Panc1 (cell line): ENCODE measurements at regions not wholly inside any gene's neighbourhood (a gene's known extent, or its start where the extent isn't known, plus 50 kb on each side); places are given as distances from the start of the nearest gene placed in this dataset.

Experiments used
- POLR2AphosphoS5 ChIP-seq: IDR thresholded peaks from 2 replicates; pipeline ENCODE4 v1.6.1; 2012; ENCODE audit warnings: mild to moderate bottlenecking, low read depth, low read length, moderate library complexity
- SIN3A ChIP-seq: IDR thresholded peaks from 2 replicates; pipeline ENCODE4 v1.6.1; 2012; ENCODE audit warnings: low read depth, mild to moderate bottlenecking, low read length, moderate library complexity, borderline replicate concordance; ENCODE audit not compliant: insufficient read depth
- TF ChIP-seq, protein P1 (sequence below), 2 experiments: IDR thresholded peaks; 2 replicates each; pipeline ENCODE4 v1.6.1; 2011 to 2012; ENCODE audit warnings: low read depth in 2 of 2, control low read depth in 1 of 2, low read length in 1 of 2, mild to moderate bottlenecking in 1 of 2, moderate library complexity in 1 of 2; ENCODE audit not compliant: insufficient read depth in 1 of 2
- TF ChIP-seq, protein P2 (sequence below): fragments of 450-650 bp; IDR thresholded peaks from 2 replicates; pipeline ENCODE4 v1.5.1; 2017; ENCODE audit warnings: mild to moderate bottlenecking

DNA sequence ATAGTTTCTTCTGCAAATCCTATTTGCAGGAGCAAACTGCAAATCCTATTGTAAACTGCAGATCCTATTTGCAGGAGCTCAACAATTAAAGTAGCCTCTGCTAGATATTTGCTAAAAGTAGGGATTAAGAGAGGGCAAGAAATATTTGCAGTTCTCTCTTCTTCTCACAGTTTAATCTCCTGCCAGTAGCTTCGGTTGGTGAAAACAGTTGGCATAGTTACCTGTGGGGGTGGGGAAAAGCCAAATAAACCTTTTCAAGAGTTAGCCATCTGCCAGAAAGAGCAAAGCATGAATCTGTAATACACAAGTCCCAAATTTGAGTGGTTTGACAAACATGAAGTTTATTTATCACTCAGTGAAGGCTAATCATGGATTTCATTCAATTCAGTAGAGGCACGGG, 942.5 kb downstream of the JRKL start:
- TF ChIP-seq POLR2AphosphoS5 = no peak
- TF ChIP-seq, protein P1, sequence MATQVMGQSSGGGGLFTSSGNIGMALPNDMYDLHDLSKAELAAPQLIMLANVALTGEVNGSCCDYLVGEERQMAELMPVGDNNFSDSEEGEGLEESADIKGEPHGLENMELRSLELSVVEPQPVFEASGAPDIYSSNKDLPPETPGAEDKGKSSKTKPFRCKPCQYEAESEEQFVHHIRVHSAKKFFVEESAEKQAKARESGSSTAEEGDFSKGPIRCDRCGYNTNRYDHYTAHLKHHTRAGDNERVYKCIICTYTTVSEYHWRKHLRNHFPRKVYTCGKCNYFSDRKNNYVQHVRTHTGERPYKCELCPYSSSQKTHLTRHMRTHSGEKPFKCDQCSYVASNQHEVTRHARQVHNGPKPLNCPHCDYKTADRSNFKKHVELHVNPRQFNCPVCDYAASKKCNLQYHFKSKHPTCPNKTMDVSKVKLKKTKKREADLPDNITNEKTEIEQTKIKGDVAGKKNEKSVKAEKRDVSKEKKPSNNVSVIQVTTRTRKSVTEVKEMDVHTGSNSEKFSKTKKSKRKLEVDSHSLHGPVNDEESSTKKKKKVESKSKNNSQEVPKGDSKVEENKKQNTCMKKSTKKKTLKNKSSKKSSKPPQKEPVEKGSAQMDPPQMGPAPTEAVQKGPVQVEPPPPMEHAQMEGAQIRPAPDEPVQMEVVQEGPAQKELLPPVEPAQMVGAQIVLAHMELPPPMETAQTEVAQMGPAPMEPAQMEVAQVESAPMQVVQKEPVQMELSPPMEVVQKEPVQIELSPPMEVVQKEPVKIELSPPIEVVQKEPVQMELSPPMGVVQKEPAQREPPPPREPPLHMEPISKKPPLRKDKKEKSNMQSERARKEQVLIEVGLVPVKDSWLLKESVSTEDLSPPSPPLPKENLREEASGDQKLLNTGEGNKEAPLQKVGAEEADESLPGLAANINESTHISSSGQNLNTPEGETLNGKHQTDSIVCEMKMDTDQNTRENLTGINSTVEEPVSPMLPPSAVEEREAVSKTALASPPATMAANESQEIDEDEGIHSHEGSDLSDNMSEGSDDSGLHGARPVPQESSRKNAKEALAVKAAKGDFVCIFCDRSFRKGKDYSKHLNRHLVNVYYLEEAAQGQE (IDR thresholded peaks at IDR 0.05; ENCODE audit: insufficient read depth in 1 of 2, low read depth in 2 of 2, low read length in 1 of 2) = no peak
- TF ChIP-seq, protein P2, sequence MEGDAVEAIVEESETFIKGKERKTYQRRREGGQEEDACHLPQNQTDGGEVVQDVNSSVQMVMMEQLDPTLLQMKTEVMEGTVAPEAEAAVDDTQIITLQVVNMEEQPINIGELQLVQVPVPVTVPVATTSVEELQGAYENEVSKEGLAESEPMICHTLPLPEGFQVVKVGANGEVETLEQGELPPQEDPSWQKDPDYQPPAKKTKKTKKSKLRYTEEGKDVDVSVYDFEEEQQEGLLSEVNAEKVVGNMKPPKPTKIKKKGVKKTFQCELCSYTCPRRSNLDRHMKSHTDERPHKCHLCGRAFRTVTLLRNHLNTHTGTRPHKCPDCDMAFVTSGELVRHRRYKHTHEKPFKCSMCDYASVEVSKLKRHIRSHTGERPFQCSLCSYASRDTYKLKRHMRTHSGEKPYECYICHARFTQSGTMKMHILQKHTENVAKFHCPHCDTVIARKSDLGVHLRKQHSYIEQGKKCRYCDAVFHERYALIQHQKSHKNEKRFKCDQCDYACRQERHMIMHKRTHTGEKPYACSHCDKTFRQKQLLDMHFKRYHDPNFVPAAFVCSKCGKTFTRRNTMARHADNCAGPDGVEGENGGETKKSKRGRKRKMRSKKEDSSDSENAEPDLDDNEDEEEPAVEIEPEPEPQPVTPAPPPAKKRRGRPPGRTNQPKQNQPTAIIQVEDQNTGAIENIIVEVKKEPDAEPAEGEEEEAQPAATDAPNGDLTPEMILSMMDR = no peak
- no peak for TF ChIP-seq SIN3A
